Spleen (tissue), 11 donors: ENCODE measurements at regions not wholly inside any gene's neighbourhood (a gene's known extent, or its start where the extent isn't known, plus 50 kb on each side); places are given as distances from the start of the nearest gene placed in this dataset.

Experiments used
- DNase-seq: peaks from one replicate; pipeline ENCODE4 v3.0.0-alpha.2; 2020
- H3K27ac ChIP-seq, 8 donors: fragments of 200-600 bp; sonication (generic) in 7 of 8; 1 replicate in 4 of 8; 2 replicates in 4 of 8; pipeline versions ENCODE4 v1.5.0 to v1.8.0; 2016 to 2021; ENCODE audit warnings: inconsistent platforms in 4 of 8, mild to moderate bottlenecking in 4 of 8, moderate library complexity in 1 of 8
- H3K27me3 ChIP-seq, 7 donors: fragments of 200-600 bp; sonication (generic) in 6 of 7; replicated peaks in 1 of 7; 1 replicate in 4 of 7; 2 replicates in 3 of 7; pipeline versions ENCODE4 v1.5.0 to v1.8.0; 2016 to 2021; ENCODE audit warnings: inconsistent platforms in 3 of 7, mild to moderate bottlenecking in 1 of 7
- H3K36me3 ChIP-seq, 6 donors: fragments of 200-600 bp; sonication (generic) in 5 of 6; 1 replicate in 4 of 6; 2 replicates in 2 of 6; pipeline versions ENCODE4 v1.5.0 to v1.8.0; 2016 to 2021; ENCODE audit warnings: inconsistent platforms in 2 of 6
- H3K4me1 ChIP-seq, 6 donors: fragments of 200-600 bp; sonication (generic) in 5 of 6; 1 replicate in 3 of 6; 2 replicates in 3 of 6; pipeline versions ENCODE4 v1.5.0 to v1.8.0; 2016 to 2021; ENCODE audit warnings: inconsistent platforms in 3 of 6
- H3K4me3 ChIP-seq, 8 donors: fragments of 200-600 bp; sonication (generic) in 7 of 8; 1 replicate in 4 of 8; 2 replicates in 4 of 8; pipeline versions ENCODE4 v1.5.0 to v1.8.0; 2016 to 2021; ENCODE audit warnings: inconsistent platforms in 4 of 8, mild to moderate bottlenecking in 4 of 8, moderate library complexity in 2 of 8
- H3K9me3 ChIP-seq, 8 donors: fragments of 200-600 bp; sonication (generic) in 7 of 8; 1 replicate in 4 of 8; 2 replicates in 4 of 8; pipeline versions ENCODE4 v1.5.0 to v1.8.0; 2016 to 2021; ENCODE audit warnings: inconsistent platforms in 4 of 8
- CTCF ChIP-seq, 11 experiments: fragments of 200-600 bp in 7 of 11; fragments of 450-650 bp in 4 of 11; sonication (generic) in 4 of 11; IDR thresholded peaks in 8 of 11; conservative IDR thresholded peaks in 3 of 11; 1 replicate in 7 of 11; 2 replicates in 4 of 11; pipeline versions ENCODE4 v1.4.0 to v1.8.0; 2016 to 2021; ENCODE audit warnings: antibody characterized with exemption in 11 of 11, inconsistent platforms in 4 of 11, mild to moderate bottlenecking in 1 of 11
- POLR2A ChIP-seq, 3 donors: fragments of 450-650 bp; IDR thresholded peaks; one replicate each; pipeline ENCODE4 v1.5.1; 2017; ENCODE audit warnings: antibody characterized with exemption in 3 of 3, mild to moderate bottlenecking in 1 of 3
- POLR2AphosphoS5 ChIP-seq, 3 donors: sonication (generic); formaldehyde crosslinking; IDR thresholded peaks; one replicate each; pipeline ENCODE4 v1.5.1; 2017; ENCODE audit warnings: antibody characterized with exemption in 3 of 3
- WGBS, 5 donors: extraction: QIAGEN DNeasy Blood & Tissue Kit in 3 of 5; methylation state at CpG; one replicate each; pipeline versions ENCODE4 v1.1.5 to v1.1.7; 2013 to 2018; 5-methylcytosine and 5-hydroxymethylcytosine counted together
- intact Hi-C: fragments of 100-400 bp; cut with DNase I; formaldehyde crosslinking; loops from one replicate; pipeline ENCODE4 v1.15.0; 2023; ENCODE audit warnings: low total_unique reads
- donor health status: healthy with polysubstance abuse.
- donor health status: DM: no; HTN: no; CAD: no; lungs with moderate emphysema.
- donor health status: DM: no; HTN: no; CAD: no.
- donor health status: Bipolar disorder and iron deficiency.
- donor health status: healthy.
- donor health status: DM: no; HTN: no; CAD: no.
- donor health status: DM: yes; HTN: yes; CAD: no.

GRCh38 chr12:60684988-60685655 is 1089.3 kb downstream of the SLC16A7 start:
- WGBS, 5 donors, result 75 to 93% (median 91%) methylated on average over 12 of the region's 12 CpGs
- TF ChIP-seq POLR2AphosphoS5 (IDR thresholded peaks at IDR 0.05), result no peak
- no peak for TF ChIP-seq POLR2A (IDR thresholded peaks at IDR 0.05)
- no peak for TF ChIP-seq CTCF (IDR thresholded peaks at IDR 0.05 in 8 of 11, conservative IDR thresholded peaks at IDR 0.05 in 3 of 11)
- H3K36me3 ChIP-seq, result no peaks in the 10 kb centered on the region
- intact Hi-C loops, result no loop called here
- peaks cover 0 to 43% (median 14%) of the 10 kb centered on the region in 8 donors for H3K9me3 ChIP-seq
- no peaks in the 10 kb centered on the region for H3K27me3 ChIP-seq
- H3K4me3 ChIP-seq, result no peak overlapping the region
- no peaks in the 10 kb centered on the region for H3K4me1 ChIP-seq
- DNase-seq, result no peak
- H3K27ac ChIP-seq, result no peak overlapping the region

GRCh38 chr12:60689137-60689536 is 1093.3 kb downstream of the SLC16A7 start:
- H3K36me3 ChIP-seq, result no peaks in the 10 kb centered on the region
- intact Hi-C loops, result no loop called here
- no peak overlapping the region for H3K4me3 ChIP-seq
- no peaks in the 10 kb centered on the region for H3K27me3 ChIP-seq
- peaks cover 0 to 29% (median 18%) of the 10 kb centered on the region in 8 donors for H3K9me3 ChIP-seq
- no peaks in the 10 kb centered on the region for H3K4me1 ChIP-seq
- TF ChIP-seq CTCF (IDR thresholded peaks at IDR 0.05 in 8 of 11, conservative IDR thresholded peaks at IDR 0.05 in 3 of 11) (no peak), POLR2A (IDR thresholded peaks at IDR 0.05) (no peak), POLR2AphosphoS5 (IDR thresholded peaks at IDR 0.05) (no peak)
- no peak for DNase-seq
- H3K27ac ChIP-seq, result no peak overlapping the region

GRCh38 chr12:60693019-60693626 is 1097.3 kb downstream of the SLC16A7 start:
- intact Hi-C loops, result no loop called here
- TF ChIP-seq CTCF (IDR thresholded peaks at IDR 0.05 in 8 of 11, conservative IDR thresholded peaks at IDR 0.05 in 3 of 11) (no peak), POLR2AphosphoS5 (IDR thresholded peaks at IDR 0.05) (no peak), POLR2A (IDR thresholded peaks at IDR 0.05) (no peak)
- WGBS, 5 donors, result 71 to 97% (median 90%) methylated on average over 1 of the region's 1 CpG

GRCh38 chr12:60704171-60704914 is 1108.5 kb downstream of the SLC16A7 start:
- Histone ChIP-seq H3K27ac (no peak overlapping the region), H3K9me3 (peaks cover 0 to 27% (median 16%) of the 10 kb centered on the region in 8 donors), H3K27me3 (no peaks in the 10 kb centered on the region), H3K4me3 (no peak overlapping the region), H3K4me1 (no peaks in the 10 kb centered on the region), H3K36me3 (no peaks in the 10 kb centered on the region)
- 73 to 82% (median 80%) methylated on average over 4 of the region's 4 CpGs for WGBS, 5 donors
- DNase-seq, result no peak
- TF ChIP-seq POLR2A (IDR thresholded peaks at IDR 0.05), result no peak
- no peak for TF ChIP-seq POLR2AphosphoS5 (IDR thresholded peaks at IDR 0.05)
- TF ChIP-seq CTCF (IDR thresholded peaks at IDR 0.05 in 8 of 11, conservative IDR thresholded peaks at IDR 0.05 in 3 of 11), result no peak
- intact Hi-C loops, result no loop called here

More at GRCh38 chr12:60693019-60693626, 1097.3 kb downstream of the SLC16A7 start:
- H3K36me3 ChIP-seq, result no peaks in the 10 kb centered on the region
- DNase-seq, result no peak
- no peaks in the 10 kb centered on the region for H3K27me3 ChIP-seq
- H3K4me1 ChIP-seq, result no peaks in the 10 kb centered on the region
- H3K4me3 ChIP-seq, result no peak overlapping the region
- H3K27ac ChIP-seq, result no peak overlapping the region
- H3K9me3 ChIP-seq, result peaks cover 0 to 27% (median 18%) of the 10 kb centered on the region in 8 donors
